RWPE1 (cell line): ENCODE measurements at regions not wholly inside any gene's neighbourhood (a gene's known extent, or its start where the extent isn't known, plus 50 kb on each side); places are given as distances from the start of the nearest gene placed in this dataset.

Experiments
- CTCF ChIA-PET: fragments of 350-600 bp; sonication (Branson Sonifier 250); formaldehyde crosslinking; extraction: SDS; loops from one replicate; lab custom pipeline; 2021; lab: Yijun Ruan, JAX
- POLR2A ChIA-PET: fragments of 400-600 bp; formaldehyde crosslinking; extraction: SDS; loops from one replicate; lab custom pipeline; 2020; ENCODE audit warnings: antibody characterized with exemption; ENCODE audit not compliant: low non-redundant PET; lab: Yijun Ruan, JAX
- DNase-seq: peaks from one replicate; pipeline ENCODE4 v3.0.0; 2012; ENCODE audit warnings: low spot score
- H3K27ac ChIP-seq: fragments of 450-650 bp; 2 replicates; pipeline ENCODE4 v1.5.1; 2017
- CTCF ChIP-seq: fragments of 450-650 bp; conservative IDR thresholded peaks from 2 replicates; pipeline ENCODE4 v1.5.1; 2017; ENCODE audit warnings: low read depth, mild to moderate bottlenecking

DNA sequence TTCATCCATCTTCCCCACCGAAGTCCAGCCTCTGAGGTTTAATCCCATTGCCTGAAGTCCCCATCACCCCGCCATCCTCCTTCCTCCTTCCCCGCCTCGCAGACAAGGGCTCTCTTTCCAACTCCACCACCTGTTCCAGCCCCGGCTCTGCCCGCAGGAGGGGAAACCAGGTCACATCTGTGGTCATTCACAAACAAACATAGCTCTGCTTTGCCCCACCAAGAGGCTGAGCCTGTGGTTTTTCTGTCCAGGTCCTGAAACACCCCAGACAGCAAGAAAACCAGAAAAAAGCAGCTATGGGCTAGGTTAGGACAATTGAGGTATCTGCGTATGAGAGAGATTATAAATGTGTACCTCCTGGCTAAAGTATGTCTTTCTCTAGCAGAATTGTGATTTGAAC, 144.7 kb downstream of the GLI2 start:
- CTCF ChIA-PET: interaction anchor here (0.6 to 1.2 kb wide), 3 partner anchors 10 to 483 kb away, joined by 3 to 5 read pairs (median 3); no protein-coding TSS in a partner anchor
- no peak overlapping the region for H3K27ac ChIP-seq
- DNase-seq: no peak

GRCh38 chr2:120881981-120882788, 146.5 kb downstream of the GLI2 start:
- ChIA-PET POLR2A (no interaction called here), CTCF (no interaction called here)
- no peak for TF ChIP-seq CTCF
- no peak for DNase-seq
- H3K27ac ChIP-seq: no peak overlapping the region

More for the DNA sequence above, 144.7 kb downstream of the GLI2 start:
- POLR2A ChIA-PET: interaction anchor here (0.5 kb wide), 1 partner anchor 925 kb away, joined by 11 read pairs; no protein-coding TSS in a partner anchor
- TF ChIP-seq CTCF: no peak

- ChIA-PET POLR2A (no interaction called here), CTCF (interaction anchor here (0.6 kb wide), 1 partner anchor 37 kb away, joined by 3 read pairs; no protein-coding TSS in a partner anchor)
- H3K27ac ChIP-seq: no peak overlapping the region
- no peak for DNase-seq
- TF ChIP-seq CTCF: no peak
These were observed 148.2 kb downstream of the GLI2 start for GRCh38 chr2:120883607-120884440.

- TF ChIP-seq CTCF: no peak
- no peak for DNase-seq
- CTCF ChIA-PET: no interaction called here
- POLR2A ChIA-PET: no interaction called here
- no peak overlapping the region for H3K27ac ChIP-seq
These were observed 149.0 kb downstream of the GLI2 start for GRCh38 chr2:120884472-120885290.

GRCh38 chr2:120885321-120885720, 149.7 kb downstream of the GLI2 start:
- no peak for DNase-seq
- TF ChIP-seq CTCF: no peak
- ChIA-PET POLR2A (no interaction called here), CTCF (no interaction called here)
- H3K27ac ChIP-seq: no peak overlapping the region
